ENCODE measurements at regions not wholly inside any gene's neighbourhood (a gene's known extent, or its start where the extent isn't known, plus 50 kb on each side); places are given as distances from the start of the nearest gene placed in this dataset.

DNA sequence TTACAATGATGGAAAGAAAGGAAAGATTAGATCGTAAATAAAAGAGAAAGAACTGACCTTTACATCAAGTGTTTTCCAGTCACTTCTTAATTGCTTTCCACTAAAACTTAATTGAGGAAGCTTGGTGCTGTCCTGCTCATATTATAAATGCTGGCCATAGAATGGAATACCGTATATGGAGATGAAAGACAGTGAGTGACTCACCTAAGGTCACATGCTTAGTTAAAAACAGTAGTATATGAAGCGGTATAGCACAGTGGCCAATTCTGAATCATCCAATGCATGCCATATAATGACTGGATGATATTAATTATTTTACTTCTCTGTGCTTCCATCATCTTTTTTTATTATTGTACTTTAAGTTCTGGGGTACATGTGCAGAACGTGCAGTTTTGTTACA lies 482.4 kb upstream of the SGCD start:
- TF ChIP-seq, protein P1, sequence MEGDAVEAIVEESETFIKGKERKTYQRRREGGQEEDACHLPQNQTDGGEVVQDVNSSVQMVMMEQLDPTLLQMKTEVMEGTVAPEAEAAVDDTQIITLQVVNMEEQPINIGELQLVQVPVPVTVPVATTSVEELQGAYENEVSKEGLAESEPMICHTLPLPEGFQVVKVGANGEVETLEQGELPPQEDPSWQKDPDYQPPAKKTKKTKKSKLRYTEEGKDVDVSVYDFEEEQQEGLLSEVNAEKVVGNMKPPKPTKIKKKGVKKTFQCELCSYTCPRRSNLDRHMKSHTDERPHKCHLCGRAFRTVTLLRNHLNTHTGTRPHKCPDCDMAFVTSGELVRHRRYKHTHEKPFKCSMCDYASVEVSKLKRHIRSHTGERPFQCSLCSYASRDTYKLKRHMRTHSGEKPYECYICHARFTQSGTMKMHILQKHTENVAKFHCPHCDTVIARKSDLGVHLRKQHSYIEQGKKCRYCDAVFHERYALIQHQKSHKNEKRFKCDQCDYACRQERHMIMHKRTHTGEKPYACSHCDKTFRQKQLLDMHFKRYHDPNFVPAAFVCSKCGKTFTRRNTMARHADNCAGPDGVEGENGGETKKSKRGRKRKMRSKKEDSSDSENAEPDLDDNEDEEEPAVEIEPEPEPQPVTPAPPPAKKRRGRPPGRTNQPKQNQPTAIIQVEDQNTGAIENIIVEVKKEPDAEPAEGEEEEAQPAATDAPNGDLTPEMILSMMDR (IDR thresholded peaks at IDR 0.05; ENCODE audit: extremely low read depth in 1 of 2, insufficient read depth in 1 of 2, low read depth in 1 of 2, low read length in 2 of 2), result no peak
- no peak for TF ChIP-seq POLR2AphosphoS5 (IDR thresholded peaks at IDR 0.05; ENCODE audit: insufficient read depth, low read depth, low read length)
- TF ChIP-seq POLR2A (IDR thresholded peaks at IDR 0.05; ENCODE audit: low read depth, low read length), result no peak
- TF ChIP-seq EZH2 (IDR thresholded peaks at IDR 0.05; ENCODE audit: borderline replicate concordance, low read depth, low read length, severe bottlenecking), result no peak
- TF ChIP-seq, protein P2, sequence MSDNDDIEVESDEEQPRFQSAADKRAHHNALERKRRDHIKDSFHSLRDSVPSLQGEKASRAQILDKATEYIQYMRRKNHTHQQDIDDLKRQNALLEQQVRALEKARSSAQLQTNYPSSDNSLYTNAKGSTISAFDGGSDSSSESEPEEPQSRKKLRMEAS (IDR thresholded peaks at IDR 0.05; ENCODE audit: insufficient read depth, insufficient read length), result no peak
- no peak for TF ChIP-seq MYC (IDR thresholded peaks at IDR 0.05; ENCODE audit: low read depth, low read length)
- TF ChIP-seq JUN (IDR thresholded peaks at IDR 0.05; ENCODE audit: borderline replicate concordance, insufficient read depth, insufficient read length, low read depth), result no peak
- TF ChIP-seq GATA2 (IDR thresholded peaks at IDR 0.05; ENCODE audit: insufficient read depth, insufficient read length, low read depth, low read length), result no peak
- no peak for TF ChIP-seq FOS (IDR thresholded peaks at IDR 0.05; ENCODE audit: borderline replicate concordance, insufficient read depth, low read length)

Data from endothelial cell of umbilical vein (primary cell).